ENCODE measurements at regions not wholly inside any gene's neighbourhood (a gene's known extent, or its start where the extent isn't known, plus 50 kb on each side); places are given as distances from the start of the nearest gene placed in this dataset.
"Not testable (repeated sequence)": the region's sequence is repeated elsewhere in the genome, so short reads cannot be mapped to it uniquely, and the experiment has no call there.

- DNase-seq (no peak), ATAC-seq (no peak)
- no peak overlapping the region for H3K4me3 Mint-ChIP-seq
- no peaks in the 10 kb centered on the region for H3K9me3 Mint-ChIP-seq
- no peak overlapping the region for H3K27ac Mint-ChIP-seq
- no peaks in the 10 kb centered on the region for H3K27me3 Mint-ChIP-seq
- H3K36me3 Mint-ChIP-seq (ENCODE audit: low read depth), result no peaks in the 10 kb centered on the region
- H3K4me1 Mint-ChIP-seq, result no peaks in the 10 kb centered on the region
These were observed 108.8 kb upstream of the HEY2 start for GRCh38 chr6:125640441-125641150.

GRCh38 chr6:125643967-125644661 lies 105.3 kb upstream of the HEY2 start:
- not testable (repeated sequence) for H3K36me3 Mint-ChIP-seq (ENCODE audit: low read depth); H3K4me1 Mint-ChIP-seq; ATAC-seq; H3K27me3 Mint-ChIP-seq; H3K27ac Mint-ChIP-seq; H3K4me3 Mint-ChIP-seq; H3K9me3 Mint-ChIP-seq; DNase-seq

GRCh38 chr6:125647391-125647790 lies 102.0 kb upstream of the HEY2 start:
- no peak overlapping the region for H3K27ac Mint-ChIP-seq
- H3K9me3 Mint-ChIP-seq, result no peaks in the 10 kb centered on the region
- no peak for ATAC-seq
- H3K36me3 Mint-ChIP-seq (ENCODE audit: low read depth), result no peaks in the 10 kb centered on the region
- DNase-seq, result no peak
- peaks cover 6% of the 10 kb centered on the region for H3K27me3 Mint-ChIP-seq
- no peaks in the 10 kb centered on the region for H3K4me1 Mint-ChIP-seq
- no peak overlapping the region for H3K4me3 Mint-ChIP-seq

- DNase-seq; H3K4me1 Mint-ChIP-seq; H3K27me3 Mint-ChIP-seq; ATAC-seq; H3K36me3 Mint-ChIP-seq (ENCODE audit: low read depth); H3K27ac Mint-ChIP-seq; H3K4me3 Mint-ChIP-seq; H3K9me3 Mint-ChIP-seq: not testable (repeated sequence)
These were observed 95.7 kb upstream of the HEY2 start for GRCh38 chr6:125653752-125654151.

- DNase-seq (no peak), ATAC-seq (no peak)
- Mint-ChIP-seq H3K9me3 (no peaks in the 10 kb centered on the region), H3K36me3 (ENCODE audit: low read depth) (no peaks in the 10 kb centered on the region), H3K27ac (no peak overlapping the region), H3K4me3 (no peak overlapping the region), H3K27me3 (peaks cover 4% of the 10 kb centered on the region), H3K4me1 (no peaks in the 10 kb centered on the region)
These were observed 93.9 kb upstream of the HEY2 start for GRCh38 chr6:125655511-125655910.

- no peak for DNase-seq
- Mint-ChIP-seq H3K27ac (no peak overlapping the region), H3K9me3 (no peaks in the 10 kb centered on the region), H3K27me3 (peaks cover 4% of the 10 kb centered on the region), H3K36me3 (ENCODE audit: low read depth) (no peaks in the 10 kb centered on the region), H3K4me1 (no peaks in the 10 kb centered on the region), H3K4me3 (no peak overlapping the region)
- no peak for ATAC-seq
These were observed 93.1 kb upstream of the HEY2 start for GRCh38 chr6:125656287-125656870.

GRCh38 chr6:125658136-125658535 lies 91.3 kb upstream of the HEY2 start:
- Mint-ChIP-seq H3K9me3 (no peaks in the 10 kb centered on the region), H3K4me1 (no peaks in the 10 kb centered on the region), H3K27ac (no peak overlapping the region), H3K4me3 (no peak overlapping the region), H3K27me3 (peaks cover 4% of the 10 kb centered on the region), H3K36me3 (ENCODE audit: low read depth) (no peaks in the 10 kb centered on the region)
- no peak for DNase-seq
- no peak for ATAC-seq

GRCh38 chr6:125658759-125659431 lies 90.5 kb upstream of the HEY2 start:
- DNase-seq (no peak), ATAC-seq (no peak)
- H3K36me3 Mint-ChIP-seq (ENCODE audit: low read depth), result no peaks in the 10 kb centered on the region
- no peaks in the 10 kb centered on the region for H3K9me3 Mint-ChIP-seq
- H3K27ac Mint-ChIP-seq, result no peak overlapping the region
- H3K4me3 Mint-ChIP-seq, result no peak overlapping the region
- H3K4me1 Mint-ChIP-seq, result no peaks in the 10 kb centered on the region
- peaks cover 6% of the 10 kb centered on the region for H3K27me3 Mint-ChIP-seq

- Mint-ChIP-seq H3K27me3 (peaks cover 6% of the 10 kb centered on the region), H3K9me3 (no peaks in the 10 kb centered on the region), H3K27ac (no peak overlapping the region), H3K4me1 (no peaks in the 10 kb centered on the region), H3K4me3 (no peak overlapping the region), H3K36me3 (ENCODE audit: low read depth) (no peaks in the 10 kb centered on the region)
- DNase-seq (no peak), ATAC-seq (no peak)
These were observed 89.5 kb upstream of the HEY2 start for GRCh38 chr6:125659887-125660286.

- no peak overlapping the region for H3K4me3 Mint-ChIP-seq
- H3K4me1 Mint-ChIP-seq, result no peaks in the 10 kb centered on the region
- no peak for ATAC-seq
- H3K9me3 Mint-ChIP-seq, result no peaks in the 10 kb centered on the region
- peaks cover 6% of the 10 kb centered on the region for H3K27me3 Mint-ChIP-seq
- H3K27ac Mint-ChIP-seq, result no peak overlapping the region
- no peaks in the 10 kb centered on the region for H3K36me3 Mint-ChIP-seq (ENCODE audit: low read depth)
- DNase-seq, result no peak
These were observed 87.1 kb upstream of the HEY2 start for GRCh38 chr6:125662296-125662695.

- Mint-ChIP-seq H3K9me3 (no peaks in the 10 kb centered on the region), H3K36me3 (ENCODE audit: low read depth) (no peaks in the 10 kb centered on the region), H3K27ac (no peak overlapping the region), H3K4me1 (no peaks in the 10 kb centered on the region), H3K27me3 (peaks cover 5% of the 10 kb centered on the region), H3K4me3 (no peak overlapping the region)
- ATAC-seq (no peak), DNase-seq (no peak)
These were observed 84.1 kb upstream of the HEY2 start for GRCh38 chr6:125665295-125665814.

GRCh38 chr6:125667326-125667725 lies 82.1 kb upstream of the HEY2 start:
- H3K36me3 Mint-ChIP-seq (ENCODE audit: low read depth), result no peaks in the 10 kb centered on the region
- H3K27me3 Mint-ChIP-seq, result peaks cover 5% of the 10 kb centered on the region
- no peaks in the 10 kb centered on the region for H3K9me3 Mint-ChIP-seq
- no peaks in the 10 kb centered on the region for H3K4me1 Mint-ChIP-seq
- H3K4me3 Mint-ChIP-seq, result no peak overlapping the region
- no peak for DNase-seq
- no peak for ATAC-seq
- H3K27ac Mint-ChIP-seq, result no peak overlapping the region

- Mint-ChIP-seq H3K9me3 (no peaks in the 10 kb centered on the region), H3K4me1 (no peaks in the 10 kb centered on the region), H3K27me3 (peaks cover 8% of the 10 kb centered on the region), H3K36me3 (ENCODE audit: low read depth) (no peaks in the 10 kb centered on the region), H3K4me3 (no peak overlapping the region), H3K27ac (no peak overlapping the region)
- ATAC-seq, result no peak
- DNase-seq, result no peak
These were observed 81.4 kb upstream of the HEY2 start for GRCh38 chr6:125668071-125668470.

GRCh38 chr6:125670568-125670967 lies 78.9 kb upstream of the HEY2 start:
- H3K27me3 Mint-ChIP-seq, result peaks cover 16% of the 10 kb centered on the region
- no peak overlapping the region for H3K27ac Mint-ChIP-seq
- H3K9me3 Mint-ChIP-seq, result no peaks in the 10 kb centered on the region
- ATAC-seq, result no peak
- H3K4me3 Mint-ChIP-seq, result no peak overlapping the region
- H3K4me1 Mint-ChIP-seq, result no peaks in the 10 kb centered on the region
- H3K36me3 Mint-ChIP-seq (ENCODE audit: low read depth), result no peaks in the 10 kb centered on the region
- no peak for DNase-seq

GRCh38 chr6:125671323-125671722 lies 78.1 kb upstream of the HEY2 start:
- Mint-ChIP-seq H3K36me3 (ENCODE audit: low read depth) (no peaks in the 10 kb centered on the region), H3K27ac (no peak overlapping the region), H3K27me3 (peaks cover 18% of the 10 kb centered on the region), H3K4me3 (no peak overlapping the region), H3K4me1 (no peaks in the 10 kb centered on the region), H3K9me3 (no peaks in the 10 kb centered on the region)
- ATAC-seq, result no peak
- DNase-seq, result no peak
